MM.1S (cell line): ENCODE measurements at regions not wholly inside any gene's neighbourhood (a gene's known extent, or its start where the extent isn't known, plus 50 kb on each side); places are given as distances from the start of the nearest gene placed in this dataset.

Source experiments
- EZH2 ChIP-seq: fragments of 300-600 bp; sonication (generic); optimal IDR thresholded peaks from 2 replicates; pipeline ENCODE3; 2017; ENCODE audit warnings: low read depth, mild to moderate bottlenecking, antibody characterized with exemption, low read length, mixed read lengths
- EZH2phosphoT487 ChIP-seq: fragments of 300-600 bp; sonication (generic); IDR thresholded peaks from 2 replicates; pipeline ENCODE4 v1.6.1; 2018; ENCODE audit warnings: antibody characterized with exemption, low read length
- TF ChIP-seq, protein P1 (sequence below): fragments of 300-600 bp; sonication (generic); IDR thresholded peaks from 2 replicates; pipeline ENCODE4 v1.5.1; 2016; ENCODE audit warnings: antibody characterized with exemption, low read length, mixed read lengths

DNA sequence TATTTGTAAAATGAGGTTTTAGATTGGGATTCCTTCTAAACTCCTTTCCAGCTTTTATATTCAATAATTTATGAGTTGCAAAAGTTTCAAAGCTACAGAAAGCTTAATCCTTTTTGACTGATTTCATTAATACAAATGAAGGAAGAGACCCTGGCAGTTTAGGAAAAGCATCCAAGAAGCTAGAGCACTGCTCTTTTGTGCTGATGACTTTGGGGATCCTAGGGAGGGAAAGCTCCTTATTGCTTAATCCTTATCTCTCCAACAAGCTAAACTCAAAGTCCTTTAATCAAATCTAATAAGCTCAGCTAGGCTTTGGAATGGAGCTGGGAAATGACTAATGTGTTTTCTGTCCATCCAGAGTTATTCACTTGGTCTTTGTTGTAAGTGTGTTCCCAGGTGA, 285.4 kb downstream of the ACTR3B start:
- TF ChIP-seq, protein P1, sequence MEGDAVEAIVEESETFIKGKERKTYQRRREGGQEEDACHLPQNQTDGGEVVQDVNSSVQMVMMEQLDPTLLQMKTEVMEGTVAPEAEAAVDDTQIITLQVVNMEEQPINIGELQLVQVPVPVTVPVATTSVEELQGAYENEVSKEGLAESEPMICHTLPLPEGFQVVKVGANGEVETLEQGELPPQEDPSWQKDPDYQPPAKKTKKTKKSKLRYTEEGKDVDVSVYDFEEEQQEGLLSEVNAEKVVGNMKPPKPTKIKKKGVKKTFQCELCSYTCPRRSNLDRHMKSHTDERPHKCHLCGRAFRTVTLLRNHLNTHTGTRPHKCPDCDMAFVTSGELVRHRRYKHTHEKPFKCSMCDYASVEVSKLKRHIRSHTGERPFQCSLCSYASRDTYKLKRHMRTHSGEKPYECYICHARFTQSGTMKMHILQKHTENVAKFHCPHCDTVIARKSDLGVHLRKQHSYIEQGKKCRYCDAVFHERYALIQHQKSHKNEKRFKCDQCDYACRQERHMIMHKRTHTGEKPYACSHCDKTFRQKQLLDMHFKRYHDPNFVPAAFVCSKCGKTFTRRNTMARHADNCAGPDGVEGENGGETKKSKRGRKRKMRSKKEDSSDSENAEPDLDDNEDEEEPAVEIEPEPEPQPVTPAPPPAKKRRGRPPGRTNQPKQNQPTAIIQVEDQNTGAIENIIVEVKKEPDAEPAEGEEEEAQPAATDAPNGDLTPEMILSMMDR, result no peak
- TF ChIP-seq EZH2, result no peak
- no peak for TF ChIP-seq EZH2phosphoT487
